A549 (cell line): ENCODE measurements at regions not wholly inside any gene's neighbourhood (a gene's known extent, or its start where the extent isn't known, plus 50 kb on each side); places are given as distances from the start of the nearest gene placed in this dataset.

Experiments used
- ATAC-seq, 2 experiments: fragments of 200-7000 bp in 1 of 2; fragments of >200 bp in 1 of 2; cut with Nextera tagmentation in 1 of 2; cut with Tn5 transposase in 1 of 2; 3 replicates each; pipeline versions ENCODE4 v1.8.0 to v1.9.1; 2018 to 2020; ENCODE audit warnings: mild to moderate bottlenecking in 1 of 2, moderate library complexity in 1 of 2
- CTCF ChIA-PET: fragments of 300-600 bp; sonication (Branson Sonifier 250); formaldehyde crosslinking; extraction: SDS; loops from one replicate; lab custom pipeline; 2021; ENCODE audit warnings: antibody characterized with exemption, inconsistent platforms; lab: Yijun Ruan, JAX
- POLR2A ChIA-PET: fragments of 350-600 bp; formaldehyde crosslinking; extraction: SDS; loops from one replicate; lab custom pipeline; 2021; ENCODE audit warnings: antibody characterized with exemption, inconsistent platforms; lab: Yijun Ruan, JAX
- DNase-seq, 2 experiments: peaks; one replicate each; pipeline versions ENCODE4 v3.0.0 to v3.0.0-alpha.2; 2011 to 2016; ENCODE audit warnings: low read depth in 1 of 2, low spot score in 1 of 2
- FAIRE-seq: peaks from 2 replicates; lab custom pipeline; 2011; peaks lifted over from hg19 to GRCh38; lab: Jason Lieb, UNC
- H3K27ac ChIP-seq, 2 experiments: fragments of >200 bp; sonication (Bioruptor Twin); formaldehyde crosslinking; 3 replicates each; pipeline ENCODE4 v1.5.1; 2016 to 2017
- H3K4me1 ChIP-seq: fragments of >200 bp; sonication (Bioruptor Twin); formaldehyde crosslinking; 3 replicates; pipeline ENCODE4 v1.6.1; 2016
- H3K4me2 ChIP-seq: fragments of >200 bp; sonication (Bioruptor Twin); formaldehyde crosslinking; 3 replicates; pipeline ENCODE4 v1.6.1; 2016
- H3K4me3 ChIP-seq: fragments of >200 bp; sonication (Bioruptor Twin); formaldehyde crosslinking; 3 replicates; pipeline ENCODE4 v1.5.1; 2016
- H3K9me3 ChIP-seq: fragments of >200 bp; sonication (Bioruptor Twin); formaldehyde crosslinking; 3 replicates; pipeline ENCODE4 v1.6.1; 2016
- CEBPB ChIP-seq, 2 experiments: fragments of >200 bp in 1 of 2; sonication (Bioruptor Twin) in 1 of 2; formaldehyde crosslinking in 1 of 2; IDR thresholded peaks; 2 replicates each; pipeline ENCODE4 v1.6.1; 2012 to 2016
- EHMT2 ChIP-seq: fragments of 200-600 bp; sonication (generic); IDR thresholded peaks from 2 replicates; pipeline ENCODE4 v1.6.1; 2016; ENCODE audit warnings: antibody characterized with exemption, low read depth, mild to moderate bottlenecking, moderate library complexity
- EP300 ChIP-seq, 2 experiments: fragments of >200 bp; sonication (Bioruptor Twin); formaldehyde crosslinking; IDR thresholded peaks; 2 replicates in 1 of 2; 3 replicates in 1 of 2; pipeline ENCODE4 v1.6.1; 2016 to 2017
- FOSB ChIP-seq: fragments of 250-450 bp; sonication (Bioruptor Pico); IDR thresholded peaks from 2 replicates; pipeline ENCODE4 v1.5.0; 2020; ENCODE audit warnings: mild to moderate bottlenecking, moderate library complexity
- FOSL2 ChIP-seq, 2 experiments: fragments of 450-650 bp in 1 of 2; fragments of >200 bp in 1 of 2; sonication (Bioruptor Twin) in 1 of 2; formaldehyde crosslinking; IDR thresholded peaks; 2 replicates each; pipeline versions ENCODE4 v1.5.0 to v1.6.1; 2016 to 2020; ENCODE audit warnings: mild to moderate bottlenecking in 1 of 2, moderate library complexity in 1 of 2
- HDAC2 ChIP-seq: fragments of 200-600 bp; sonication (generic); IDR thresholded peaks from 2 replicates; pipeline ENCODE4 v1.6.1; 2016
- HEYL ChIP-seq: fragments of 250-450 bp; sonication (Bioruptor Pico); IDR thresholded peaks from 2 replicates; pipeline ENCODE4 v1.8.0; 2021; ENCODE audit warnings: mild to moderate bottlenecking, moderate library complexity
- JUNB ChIP-seq: fragments of >200 bp; sonication (Bioruptor Twin); formaldehyde crosslinking; IDR thresholded peaks from 2 replicates; pipeline ENCODE4 v1.6.1; 2016
- KDM1A ChIP-seq: fragments of 200-600 bp; sonication (generic); IDR thresholded peaks from 2 replicates; pipeline ENCODE4 v1.6.1; 2016; ENCODE audit warnings: low read depth, mild to moderate bottlenecking
- MAFK ChIP-seq: fragments of 450-650 bp; IDR thresholded peaks from 2 replicates; pipeline ENCODE4 v1.6.1; 2014; ENCODE audit not compliant: partially characterized antibody
- MAZ ChIP-seq: fragments of 150-350 bp; IDR thresholded peaks from 2 replicates; pipeline ENCODE4 v1.6.1; 2014; ENCODE audit warnings: antibody characterized with exemption, low read depth, low read length, borderline replicate concordance
- POLR2A ChIP-seq: IDR thresholded peaks from 2 replicates; pipeline ENCODE4 v1.6.1; 2012; ENCODE audit warnings: mild to moderate bottlenecking, low read length
- RCOR1 ChIP-seq: fragments of 150-350 bp; IDR thresholded peaks from 2 replicates; pipeline ENCODE4 v1.6.1; 2014; ENCODE audit warnings: antibody characterized with exemption, low read length, low read depth
- SREBF2 ChIP-seq: fragments of 450-650 bp; IDR thresholded peaks from 2 replicates; pipeline ENCODE4 v1.6.1; 2014; ENCODE audit warnings: mild to moderate bottlenecking, moderate library complexity
- WGBS: methylation state at CpG from one replicate; pipeline ENCODE4 v1.1.6; 2017; ENCODE audit errors: missing lambda C conversion rate; 5-methylcytosine and 5-hydroxymethylcytosine counted together
- TF ChIP-seq, protein P1 (sequence below): fragments of >200 bp; sonication (Bioruptor Twin); formaldehyde crosslinking; IDR thresholded peaks from 3 replicates; pipeline ENCODE4 v1.5.1; 2016
- TF ChIP-seq, protein P2 (sequence below): fragments of 250-450 bp; sonication (Bioruptor Pico); IDR thresholded peaks from 2 replicates; pipeline ENCODE4 v1.5.0; 2020; ENCODE audit warnings: low read depth, mild to moderate bottlenecking, moderate library complexity
- TF ChIP-seq, protein P3 (sequence below): fragments of >200 bp; sonication (Bioruptor Twin); formaldehyde crosslinking; IDR thresholded peaks from 3 replicates; pipeline ENCODE4 v1.6.1; 2016
- TF ChIP-seq, protein P4 (sequence below): fragments of 150-350 bp; IDR thresholded peaks from 2 replicates; pipeline ENCODE4 v1.6.1; 2014; ENCODE audit warnings: low read depth, mild to moderate bottlenecking, low read length
- TF ChIP-seq, protein P5 (sequence below): fragments of 200-600 bp; sonication (generic); IDR thresholded peaks from 2 replicates; pipeline ENCODE4 v1.6.1; 2016; ENCODE audit warnings: antibody characterized with exemption, mild to moderate bottlenecking, moderate library complexity

DNA sequence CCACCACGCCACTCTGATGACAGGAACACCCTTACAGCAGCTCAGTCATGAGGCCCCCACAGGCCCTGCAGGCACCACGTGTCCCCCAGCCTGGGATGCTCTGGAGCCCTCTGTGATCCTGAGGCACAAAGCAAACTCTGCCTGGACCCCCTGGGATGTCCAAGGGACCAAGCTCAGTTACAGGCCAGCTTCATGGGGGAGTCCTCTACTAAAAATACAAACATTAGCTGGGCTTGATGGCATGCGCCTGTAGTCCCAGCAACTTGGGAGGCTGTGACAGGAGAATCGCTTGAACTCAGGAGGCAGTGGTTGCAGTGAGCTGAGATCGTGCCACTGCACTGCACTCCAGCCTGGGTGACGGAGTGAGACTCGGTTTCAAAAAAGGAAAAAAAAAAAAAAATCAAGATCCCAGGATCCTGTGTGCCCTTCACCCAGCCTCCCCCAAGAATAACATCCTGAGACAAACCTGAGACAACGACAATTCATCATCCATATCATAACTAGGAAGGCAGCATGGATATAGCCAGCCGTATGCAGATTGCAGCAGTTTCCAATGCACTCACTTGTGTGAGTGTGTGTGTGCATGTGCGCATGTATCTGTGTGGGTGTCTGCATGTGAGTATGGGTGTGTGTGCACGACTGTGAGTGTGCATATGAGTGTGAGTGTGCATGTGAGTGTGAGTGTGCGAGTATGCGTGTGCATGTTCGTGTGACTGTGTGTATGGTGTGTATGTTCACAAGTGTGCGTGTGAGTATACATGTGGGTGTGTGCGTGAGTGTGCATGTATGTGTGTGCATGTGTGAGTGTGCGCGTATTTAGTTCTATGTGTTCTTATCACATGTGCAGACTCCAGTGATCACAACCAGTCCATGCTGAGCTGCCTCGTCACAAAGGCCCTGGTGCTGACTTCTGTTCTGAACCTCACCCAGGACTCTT lies 52.1 kb downstream of the NCOR2 start:
- POLR2A ChIA-PET: no interaction called here
- Histone ChIP-seq H3K4me1 (peaks cover 66% of the 10 kb centered on the region), H3K4me3 (no peak overlapping the region), H3K9me3 (no peaks in the 10 kb centered on the region), H3K27ac (no peak overlapping the region; a peak in 1 of 6 replicates), H3K4me2 (no peak overlapping the region)
- FAIRE-seq: no peak
- WGBS: 94% methylated on average over 19 of the region's 19 CpGs
- no peak for ATAC-seq
- CTCF ChIA-PET: no interaction called here
- DNase-seq: no peak
- TF ChIP-seq FOSB (CRISPR knock-in tag) (no peak), FOSL2 (IDR thresholded peaks at IDR 0.05) (no peak), FOSL2 (CRISPR knock-in tag; IDR thresholded peaks at IDR 0.05) (no peak), RCOR1 (no peak), SREBF2 (no peak), EP300 (IDR thresholded peaks at IDR 0.05) (no peak), MAZ (no peak), JUNB (no peak), MAFK (no peak), EHMT2 (no peak), POLR2A (no peak), HEYL (CRISPR knock-in tag) (no peak), CEBPB (IDR thresholded peaks at IDR 0.05) (no peak), HDAC2 (no peak), KDM1A (no peak)
- TF ChIP-seq, protein P1, sequence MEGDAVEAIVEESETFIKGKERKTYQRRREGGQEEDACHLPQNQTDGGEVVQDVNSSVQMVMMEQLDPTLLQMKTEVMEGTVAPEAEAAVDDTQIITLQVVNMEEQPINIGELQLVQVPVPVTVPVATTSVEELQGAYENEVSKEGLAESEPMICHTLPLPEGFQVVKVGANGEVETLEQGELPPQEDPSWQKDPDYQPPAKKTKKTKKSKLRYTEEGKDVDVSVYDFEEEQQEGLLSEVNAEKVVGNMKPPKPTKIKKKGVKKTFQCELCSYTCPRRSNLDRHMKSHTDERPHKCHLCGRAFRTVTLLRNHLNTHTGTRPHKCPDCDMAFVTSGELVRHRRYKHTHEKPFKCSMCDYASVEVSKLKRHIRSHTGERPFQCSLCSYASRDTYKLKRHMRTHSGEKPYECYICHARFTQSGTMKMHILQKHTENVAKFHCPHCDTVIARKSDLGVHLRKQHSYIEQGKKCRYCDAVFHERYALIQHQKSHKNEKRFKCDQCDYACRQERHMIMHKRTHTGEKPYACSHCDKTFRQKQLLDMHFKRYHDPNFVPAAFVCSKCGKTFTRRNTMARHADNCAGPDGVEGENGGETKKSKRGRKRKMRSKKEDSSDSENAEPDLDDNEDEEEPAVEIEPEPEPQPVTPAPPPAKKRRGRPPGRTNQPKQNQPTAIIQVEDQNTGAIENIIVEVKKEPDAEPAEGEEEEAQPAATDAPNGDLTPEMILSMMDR: no peak
- TF ChIP-seq, protein P2, sequence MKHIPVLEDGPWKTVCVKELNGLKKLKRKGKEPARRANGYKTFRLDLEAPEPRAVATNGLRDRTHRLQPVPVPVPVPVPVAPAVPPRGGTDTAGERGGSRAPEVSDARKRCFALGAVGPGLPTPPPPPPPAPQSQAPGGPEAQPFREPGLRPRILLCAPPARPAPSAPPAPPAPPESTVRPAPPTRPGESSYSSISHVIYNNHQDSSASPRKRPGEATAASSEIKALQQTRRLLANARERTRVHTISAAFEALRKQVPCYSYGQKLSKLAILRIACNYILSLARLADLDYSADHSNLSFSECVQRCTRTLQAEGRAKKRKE: no peak
- TF ChIP-seq, protein P3, sequence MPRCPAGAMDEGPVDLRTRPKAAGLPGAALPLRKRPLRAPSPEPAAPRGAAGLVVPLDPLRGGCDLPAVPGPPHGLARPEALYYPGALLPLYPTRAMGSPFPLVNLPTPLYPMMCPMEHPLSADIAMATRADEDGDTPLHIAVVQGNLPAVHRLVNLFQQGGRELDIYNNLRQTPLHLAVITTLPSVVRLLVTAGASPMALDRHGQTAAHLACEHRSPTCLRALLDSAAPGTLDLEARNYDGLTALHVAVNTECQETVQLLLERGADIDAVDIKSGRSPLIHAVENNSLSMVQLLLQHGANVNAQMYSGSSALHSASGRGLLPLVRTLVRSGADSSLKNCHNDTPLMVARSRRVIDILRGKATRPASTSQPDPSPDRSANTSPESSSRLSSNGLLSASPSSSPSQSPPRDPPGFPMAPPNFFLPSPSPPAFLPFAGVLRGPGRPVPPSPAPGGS: no peak
- TF ChIP-seq, protein P4, sequence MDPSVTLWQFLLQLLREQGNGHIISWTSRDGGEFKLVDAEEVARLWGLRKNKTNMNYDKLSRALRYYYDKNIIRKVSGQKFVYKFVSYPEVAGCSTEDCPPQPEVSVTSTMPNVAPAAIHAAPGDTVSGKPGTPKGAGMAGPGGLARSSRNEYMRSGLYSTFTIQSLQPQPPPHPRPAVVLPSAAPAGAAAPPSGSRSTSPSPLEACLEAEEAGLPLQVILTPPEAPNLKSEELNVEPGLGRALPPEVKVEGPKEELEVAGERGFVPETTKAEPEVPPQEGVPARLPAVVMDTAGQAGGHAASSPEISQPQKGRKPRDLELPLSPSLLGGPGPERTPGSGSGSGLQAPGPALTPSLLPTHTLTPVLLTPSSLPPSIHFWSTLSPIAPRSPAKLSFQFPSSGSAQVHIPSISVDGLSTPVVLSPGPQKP: no peak
- TF ChIP-seq, protein P5, sequence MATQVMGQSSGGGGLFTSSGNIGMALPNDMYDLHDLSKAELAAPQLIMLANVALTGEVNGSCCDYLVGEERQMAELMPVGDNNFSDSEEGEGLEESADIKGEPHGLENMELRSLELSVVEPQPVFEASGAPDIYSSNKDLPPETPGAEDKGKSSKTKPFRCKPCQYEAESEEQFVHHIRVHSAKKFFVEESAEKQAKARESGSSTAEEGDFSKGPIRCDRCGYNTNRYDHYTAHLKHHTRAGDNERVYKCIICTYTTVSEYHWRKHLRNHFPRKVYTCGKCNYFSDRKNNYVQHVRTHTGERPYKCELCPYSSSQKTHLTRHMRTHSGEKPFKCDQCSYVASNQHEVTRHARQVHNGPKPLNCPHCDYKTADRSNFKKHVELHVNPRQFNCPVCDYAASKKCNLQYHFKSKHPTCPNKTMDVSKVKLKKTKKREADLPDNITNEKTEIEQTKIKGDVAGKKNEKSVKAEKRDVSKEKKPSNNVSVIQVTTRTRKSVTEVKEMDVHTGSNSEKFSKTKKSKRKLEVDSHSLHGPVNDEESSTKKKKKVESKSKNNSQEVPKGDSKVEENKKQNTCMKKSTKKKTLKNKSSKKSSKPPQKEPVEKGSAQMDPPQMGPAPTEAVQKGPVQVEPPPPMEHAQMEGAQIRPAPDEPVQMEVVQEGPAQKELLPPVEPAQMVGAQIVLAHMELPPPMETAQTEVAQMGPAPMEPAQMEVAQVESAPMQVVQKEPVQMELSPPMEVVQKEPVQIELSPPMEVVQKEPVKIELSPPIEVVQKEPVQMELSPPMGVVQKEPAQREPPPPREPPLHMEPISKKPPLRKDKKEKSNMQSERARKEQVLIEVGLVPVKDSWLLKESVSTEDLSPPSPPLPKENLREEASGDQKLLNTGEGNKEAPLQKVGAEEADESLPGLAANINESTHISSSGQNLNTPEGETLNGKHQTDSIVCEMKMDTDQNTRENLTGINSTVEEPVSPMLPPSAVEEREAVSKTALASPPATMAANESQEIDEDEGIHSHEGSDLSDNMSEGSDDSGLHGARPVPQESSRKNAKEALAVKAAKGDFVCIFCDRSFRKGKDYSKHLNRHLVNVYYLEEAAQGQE: no peak
